Stomach (tissue), 8 donors: ENCODE measurements at regions not wholly inside any gene's neighbourhood (a gene's known extent, or its start where the extent isn't known, plus 50 kb on each side); places are given as distances from the start of the nearest gene placed in this dataset.

Experiments used
- DNase-seq, 2 donors: peaks; one replicate each; pipeline versions ENCODE4 v3.0.0 to v3.0.0-alpha.2; 2013 to 2019
- H3K27ac ChIP-seq, 5 donors: fragments of 200-600 bp in 4 of 5; sonication (generic) in 4 of 5; one replicate each; pipeline ENCODE4 v1.5.1; 2013 to 2019; ENCODE audit warnings: mild to moderate bottlenecking in 1 of 5, moderate library complexity in 1 of 5
- H3K27me3 ChIP-seq, 3 donors: fragments of 200-600 bp; sonication (generic); one replicate each; pipeline ENCODE4 v1.5.1; 2017 to 2019; ENCODE audit warnings: mixed run types in 1 of 3
- H3K36me3 ChIP-seq, 4 donors: fragments of 200-600 bp; sonication (generic); 1 replicate in 3 of 4; 2 replicates in 1 of 4; pipeline ENCODE4 v1.5.1; 2016 to 2019
- H3K4me1 ChIP-seq, 4 donors: fragments of 200-600 bp; sonication (generic); one replicate each; pipeline ENCODE4 v1.5.1; 2016 to 2019
- H3K4me3 ChIP-seq, 4 donors: fragments of 200-600 bp; sonication (generic) in 3 of 4; one replicate each; pipeline ENCODE4 v1.5.1; 2016 to 2019; ENCODE audit warnings: mild to moderate bottlenecking in 1 of 4
- H3K9me3 ChIP-seq, 4 donors: fragments of 200-600 bp; sonication (generic); one replicate each; pipeline ENCODE4 v1.5.1; 2016 to 2019
- CTCF ChIP-seq, 7 experiments: fragments of 450-650 bp in 4 of 7; fragments of 200-600 bp in 3 of 7; sonication (generic) in 3 of 7; IDR thresholded peaks; one replicate each; pipeline ENCODE4 v1.5.1; 2016 to 2019; ENCODE audit warnings: antibody characterized with exemption in 7 of 7, control low read depth in 2 of 7, mild to moderate bottlenecking in 1 of 7
- EP300 ChIP-seq: sonication (generic); formaldehyde crosslinking; IDR thresholded peaks from one replicate; pipeline ENCODE4 v1.6.1; 2017; ENCODE audit warnings: antibody characterized with exemption
- POLR2A ChIP-seq, 4 donors: fragments of 450-650 bp; IDR thresholded peaks; one replicate each; pipeline ENCODE4 v1.6.1; 2016; ENCODE audit warnings: antibody characterized with exemption in 4 of 4, control low read depth in 2 of 4, mild to moderate bottlenecking in 1 of 4, moderate library complexity in 1 of 4
- POLR2AphosphoS5 ChIP-seq, 3 donors: sonication (generic); formaldehyde crosslinking; IDR thresholded peaks; one replicate each; pipeline ENCODE4 v1.6.1; 2016; ENCODE audit warnings: antibody characterized with exemption in 3 of 3
- WGBS, 5 donors: extraction: QIAGEN DNeasy Blood & Tissue Kit in 3 of 5; methylation state at CpG; one replicate each; pipeline versions ENCODE4 v1.1.5 to v1.1.7; 2013 to 2018; 5-methylcytosine and 5-hydroxymethylcytosine counted together
- intact Hi-C: fragments of 100-400 bp; cut with DNase I; formaldehyde crosslinking; loops from one replicate; pipeline ENCODE4 v1.15.1; 2023; ENCODE audit warnings: low total_unique reads
- donor health status: healthy with polysubstance abuse.
- donor health status: Bipolar disorder and iron deficiency.
- donor health status: healthy.

GRCh38 chr2:145813481-145813880 is 1293.6 kb upstream of the ZEB2 start:
- TF ChIP-seq EP300, result no peak
- no peak for TF ChIP-seq CTCF (IDR thresholded peaks at IDR 0.05)
- TF ChIP-seq POLR2AphosphoS5 (IDR thresholded peaks at IDR 0.05), result no peak
- no peak for TF ChIP-seq POLR2A (IDR thresholded peaks at IDR 0.05)
- no peaks in the 10 kb centered on the region for H3K27me3 ChIP-seq
- no peaks in the 10 kb centered on the region for H3K36me3 ChIP-seq
- H3K4me1 ChIP-seq, result no peaks in the 10 kb centered on the region
- 65 to 79% (median 66%) methylated on average over 3 of the region's 3 CpGs for WGBS, 5 donors
- intact Hi-C loops, result no loop called here
- no peaks in the 10 kb centered on the region for H3K9me3 ChIP-seq
- H3K27ac ChIP-seq, result no peak overlapping the region
- DNase-seq, result peak in 1 of 2 donors; percentile 16
- no peak overlapping the region for H3K4me3 ChIP-seq

GRCh38 chr2:145812165-145812554 is 1292.2 kb upstream of the ZEB2 start:
- Histone ChIP-seq H3K27me3 (no peaks in the 10 kb centered on the region), H3K27ac (no peak overlapping the region), H3K9me3 (no peaks in the 10 kb centered on the region), H3K36me3 (no peaks in the 10 kb centered on the region), H3K4me3 (no peak overlapping the region), H3K4me1 (no peaks in the 10 kb centered on the region)
- DNase-seq, result no peak
- 67 to 90% (median 86%) methylated on average over 2 of the region's 2 CpGs for WGBS, 5 donors
- TF ChIP-seq POLR2A (IDR thresholded peaks at IDR 0.05) (no peak), CTCF (IDR thresholded peaks at IDR 0.05) (no peak), EP300 (no peak), POLR2AphosphoS5 (IDR thresholded peaks at IDR 0.05) (no peak)
- intact Hi-C loops, result no loop called here

GRCh38 chr2:145811276-145812164 is 1291.6 kb upstream of the ZEB2 start:
- WGBS, 5 donors, result 42 to 61% (median 52%) methylated on average over 6 of the region's 6 CpGs
- TF ChIP-seq POLR2A (IDR thresholded peaks at IDR 0.05), result no peak
- TF ChIP-seq POLR2AphosphoS5 (IDR thresholded peaks at IDR 0.05), result no peak
- no peak for TF ChIP-seq CTCF (IDR thresholded peaks at IDR 0.05)
- TF ChIP-seq EP300, result no peak
- no peak overlapping the region for H3K4me3 ChIP-seq

GRCh38 chr2:145807968-145808367 is 1288.0 kb upstream of the ZEB2 start:
- Histone ChIP-seq H3K36me3 (no peaks in the 10 kb centered on the region), H3K4me3 (no peak overlapping the region), H3K27ac (no peak overlapping the region), H3K9me3 (no peaks in the 10 kb centered on the region), H3K27me3 (no peaks in the 10 kb centered on the region), H3K4me1 (peaks cover 0 to 12% (median 4%) of the 10 kb centered on the region in 4 donors)
- no peak for TF ChIP-seq POLR2AphosphoS5 (IDR thresholded peaks at IDR 0.05)
- no peak for TF ChIP-seq EP300
- TF ChIP-seq CTCF (IDR thresholded peaks at IDR 0.05), result no peak
- TF ChIP-seq POLR2A (IDR thresholded peaks at IDR 0.05), result no peak
- no peak for DNase-seq
- intact Hi-C loops, result no loop called here

More at GRCh38 chr2:145811276-145812164, 1291.6 kb upstream of the ZEB2 start:
- Histone ChIP-seq H3K36me3 (no peaks in the 10 kb centered on the region), H3K4me1 (peaks cover 0 to 3% (median under 1%) of the 10 kb centered on the region in 4 donors), H3K27me3 (no peaks in the 10 kb centered on the region), H3K9me3 (no peaks in the 10 kb centered on the region), H3K27ac (no peak overlapping the region)
- intact Hi-C loops, result no loop called here
- no peak for DNase-seq
